ENCODE measurements at regions not wholly inside any gene's neighbourhood (a gene's known extent, or its start where the extent isn't known, plus 50 kb on each side); places are given as distances from the start of the nearest gene placed in this dataset.

GRCh38 chr7:112970771-112971170 is 115.9 kb downstream of the GPR85 start (continued):
- TF ChIP-seq, protein P1, sequence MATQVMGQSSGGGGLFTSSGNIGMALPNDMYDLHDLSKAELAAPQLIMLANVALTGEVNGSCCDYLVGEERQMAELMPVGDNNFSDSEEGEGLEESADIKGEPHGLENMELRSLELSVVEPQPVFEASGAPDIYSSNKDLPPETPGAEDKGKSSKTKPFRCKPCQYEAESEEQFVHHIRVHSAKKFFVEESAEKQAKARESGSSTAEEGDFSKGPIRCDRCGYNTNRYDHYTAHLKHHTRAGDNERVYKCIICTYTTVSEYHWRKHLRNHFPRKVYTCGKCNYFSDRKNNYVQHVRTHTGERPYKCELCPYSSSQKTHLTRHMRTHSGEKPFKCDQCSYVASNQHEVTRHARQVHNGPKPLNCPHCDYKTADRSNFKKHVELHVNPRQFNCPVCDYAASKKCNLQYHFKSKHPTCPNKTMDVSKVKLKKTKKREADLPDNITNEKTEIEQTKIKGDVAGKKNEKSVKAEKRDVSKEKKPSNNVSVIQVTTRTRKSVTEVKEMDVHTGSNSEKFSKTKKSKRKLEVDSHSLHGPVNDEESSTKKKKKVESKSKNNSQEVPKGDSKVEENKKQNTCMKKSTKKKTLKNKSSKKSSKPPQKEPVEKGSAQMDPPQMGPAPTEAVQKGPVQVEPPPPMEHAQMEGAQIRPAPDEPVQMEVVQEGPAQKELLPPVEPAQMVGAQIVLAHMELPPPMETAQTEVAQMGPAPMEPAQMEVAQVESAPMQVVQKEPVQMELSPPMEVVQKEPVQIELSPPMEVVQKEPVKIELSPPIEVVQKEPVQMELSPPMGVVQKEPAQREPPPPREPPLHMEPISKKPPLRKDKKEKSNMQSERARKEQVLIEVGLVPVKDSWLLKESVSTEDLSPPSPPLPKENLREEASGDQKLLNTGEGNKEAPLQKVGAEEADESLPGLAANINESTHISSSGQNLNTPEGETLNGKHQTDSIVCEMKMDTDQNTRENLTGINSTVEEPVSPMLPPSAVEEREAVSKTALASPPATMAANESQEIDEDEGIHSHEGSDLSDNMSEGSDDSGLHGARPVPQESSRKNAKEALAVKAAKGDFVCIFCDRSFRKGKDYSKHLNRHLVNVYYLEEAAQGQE (IDR thresholded peaks at IDR 0.05; ENCODE audit: unreplicated experiment), result no peak
- TF ChIP-seq JUNB (IDR thresholded peaks at IDR 0.05; ENCODE audit: unreplicated experiment) (no peak), CREB1 (CRISPR knock-in tag; IDR thresholded peaks at IDR 0.05; ENCODE audit: low read depth) (no peak)

DNA sequence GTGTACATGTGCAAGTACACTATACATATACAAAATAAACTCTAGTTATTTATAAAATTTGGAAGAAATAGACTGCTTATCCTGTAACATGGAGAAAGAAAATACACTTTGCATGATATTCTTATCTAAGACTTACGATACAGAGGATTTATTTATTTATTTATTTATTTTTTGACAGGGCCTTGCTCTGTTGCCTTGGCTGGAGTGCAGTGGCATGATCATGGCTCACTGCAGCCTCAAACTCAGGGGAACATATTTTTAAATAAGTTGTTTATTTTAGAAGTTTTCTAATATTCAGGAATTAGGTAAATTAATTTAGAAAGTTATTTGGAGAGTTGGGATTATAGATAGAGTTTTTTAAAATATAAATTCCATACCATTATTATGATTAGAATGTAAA is 116.7 kb downstream of the GPR85 start:
- Histone ChIP-seq H3K27ac (ENCODE audit: low read depth) (no peak overlapping the region), H4K20me1 (replicated peaks; ENCODE audit: insufficient read depth) (no peaks in the 10 kb centered on the region), H2AFZ (no peak overlapping the region), H3K4me3 (no peak overlapping the region), H3K4me1 (ENCODE audit: insufficient read depth) (no peaks in the 10 kb centered on the region), H3K4me2 (no peak overlapping the region), H3K9me2 (ENCODE audit: insufficient read depth) (no peaks in the 10 kb centered on the region), H3F3A (replicated peaks; ENCODE audit: low read depth) (no peaks in the 10 kb centered on the region), H3K79me2 (replicated peaks; ENCODE audit: insufficient read depth) (no peaks in the 10 kb centered on the region), H3K27me3 (ENCODE audit: insufficient read depth) (no peaks in the 10 kb centered on the region), H3K36me3 (ENCODE audit: insufficient read depth) (no peaks in the 10 kb centered on the region)
- Mint-ChIP-seq H3K4me3 (no peak overlapping the region), H3K27me3 (ENCODE audit: insufficient read depth, low read depth, poor library complexity) (no peaks in the 10 kb centered on the region), H3K4me1 (no peaks in the 10 kb centered on the region), H3K27ac (no peak overlapping the region), H3K9me3 (no peaks in the 10 kb centered on the region), H3K36me3 (ENCODE audit: low read depth) (no peaks in the 10 kb centered on the region)
- DNase-seq (ENCODE audit: low spot score) (no peak), ATAC-seq (no peak)
- TF ChIP-seq EZH2 (IDR thresholded peaks at IDR 0.05; ENCODE audit: low read depth, unreplicated experiment), result no peak
- TF ChIP-seq NANOG (IDR thresholded peaks at IDR 0.05; ENCODE audit: borderline replicate concordance), result no peak
- no peak for TF ChIP-seq ETS1 (IDR thresholded peaks at IDR 0.05)
- TF ChIP-seq CREB1 (CRISPR knock-in tag; IDR thresholded peaks at IDR 0.05; ENCODE audit: low read depth), result no peak
- TF ChIP-seq, protein P2, sequence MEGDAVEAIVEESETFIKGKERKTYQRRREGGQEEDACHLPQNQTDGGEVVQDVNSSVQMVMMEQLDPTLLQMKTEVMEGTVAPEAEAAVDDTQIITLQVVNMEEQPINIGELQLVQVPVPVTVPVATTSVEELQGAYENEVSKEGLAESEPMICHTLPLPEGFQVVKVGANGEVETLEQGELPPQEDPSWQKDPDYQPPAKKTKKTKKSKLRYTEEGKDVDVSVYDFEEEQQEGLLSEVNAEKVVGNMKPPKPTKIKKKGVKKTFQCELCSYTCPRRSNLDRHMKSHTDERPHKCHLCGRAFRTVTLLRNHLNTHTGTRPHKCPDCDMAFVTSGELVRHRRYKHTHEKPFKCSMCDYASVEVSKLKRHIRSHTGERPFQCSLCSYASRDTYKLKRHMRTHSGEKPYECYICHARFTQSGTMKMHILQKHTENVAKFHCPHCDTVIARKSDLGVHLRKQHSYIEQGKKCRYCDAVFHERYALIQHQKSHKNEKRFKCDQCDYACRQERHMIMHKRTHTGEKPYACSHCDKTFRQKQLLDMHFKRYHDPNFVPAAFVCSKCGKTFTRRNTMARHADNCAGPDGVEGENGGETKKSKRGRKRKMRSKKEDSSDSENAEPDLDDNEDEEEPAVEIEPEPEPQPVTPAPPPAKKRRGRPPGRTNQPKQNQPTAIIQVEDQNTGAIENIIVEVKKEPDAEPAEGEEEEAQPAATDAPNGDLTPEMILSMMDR (conservative IDR thresholded peaks at IDR 0.05; ENCODE audit: low read depth in 2 of 2), result no peak
- TF ChIP-seq, protein P1 (IDR thresholded peaks at IDR 0.05; ENCODE audit: unreplicated experiment), result no peak
- TF ChIP-seq, protein P3, sequence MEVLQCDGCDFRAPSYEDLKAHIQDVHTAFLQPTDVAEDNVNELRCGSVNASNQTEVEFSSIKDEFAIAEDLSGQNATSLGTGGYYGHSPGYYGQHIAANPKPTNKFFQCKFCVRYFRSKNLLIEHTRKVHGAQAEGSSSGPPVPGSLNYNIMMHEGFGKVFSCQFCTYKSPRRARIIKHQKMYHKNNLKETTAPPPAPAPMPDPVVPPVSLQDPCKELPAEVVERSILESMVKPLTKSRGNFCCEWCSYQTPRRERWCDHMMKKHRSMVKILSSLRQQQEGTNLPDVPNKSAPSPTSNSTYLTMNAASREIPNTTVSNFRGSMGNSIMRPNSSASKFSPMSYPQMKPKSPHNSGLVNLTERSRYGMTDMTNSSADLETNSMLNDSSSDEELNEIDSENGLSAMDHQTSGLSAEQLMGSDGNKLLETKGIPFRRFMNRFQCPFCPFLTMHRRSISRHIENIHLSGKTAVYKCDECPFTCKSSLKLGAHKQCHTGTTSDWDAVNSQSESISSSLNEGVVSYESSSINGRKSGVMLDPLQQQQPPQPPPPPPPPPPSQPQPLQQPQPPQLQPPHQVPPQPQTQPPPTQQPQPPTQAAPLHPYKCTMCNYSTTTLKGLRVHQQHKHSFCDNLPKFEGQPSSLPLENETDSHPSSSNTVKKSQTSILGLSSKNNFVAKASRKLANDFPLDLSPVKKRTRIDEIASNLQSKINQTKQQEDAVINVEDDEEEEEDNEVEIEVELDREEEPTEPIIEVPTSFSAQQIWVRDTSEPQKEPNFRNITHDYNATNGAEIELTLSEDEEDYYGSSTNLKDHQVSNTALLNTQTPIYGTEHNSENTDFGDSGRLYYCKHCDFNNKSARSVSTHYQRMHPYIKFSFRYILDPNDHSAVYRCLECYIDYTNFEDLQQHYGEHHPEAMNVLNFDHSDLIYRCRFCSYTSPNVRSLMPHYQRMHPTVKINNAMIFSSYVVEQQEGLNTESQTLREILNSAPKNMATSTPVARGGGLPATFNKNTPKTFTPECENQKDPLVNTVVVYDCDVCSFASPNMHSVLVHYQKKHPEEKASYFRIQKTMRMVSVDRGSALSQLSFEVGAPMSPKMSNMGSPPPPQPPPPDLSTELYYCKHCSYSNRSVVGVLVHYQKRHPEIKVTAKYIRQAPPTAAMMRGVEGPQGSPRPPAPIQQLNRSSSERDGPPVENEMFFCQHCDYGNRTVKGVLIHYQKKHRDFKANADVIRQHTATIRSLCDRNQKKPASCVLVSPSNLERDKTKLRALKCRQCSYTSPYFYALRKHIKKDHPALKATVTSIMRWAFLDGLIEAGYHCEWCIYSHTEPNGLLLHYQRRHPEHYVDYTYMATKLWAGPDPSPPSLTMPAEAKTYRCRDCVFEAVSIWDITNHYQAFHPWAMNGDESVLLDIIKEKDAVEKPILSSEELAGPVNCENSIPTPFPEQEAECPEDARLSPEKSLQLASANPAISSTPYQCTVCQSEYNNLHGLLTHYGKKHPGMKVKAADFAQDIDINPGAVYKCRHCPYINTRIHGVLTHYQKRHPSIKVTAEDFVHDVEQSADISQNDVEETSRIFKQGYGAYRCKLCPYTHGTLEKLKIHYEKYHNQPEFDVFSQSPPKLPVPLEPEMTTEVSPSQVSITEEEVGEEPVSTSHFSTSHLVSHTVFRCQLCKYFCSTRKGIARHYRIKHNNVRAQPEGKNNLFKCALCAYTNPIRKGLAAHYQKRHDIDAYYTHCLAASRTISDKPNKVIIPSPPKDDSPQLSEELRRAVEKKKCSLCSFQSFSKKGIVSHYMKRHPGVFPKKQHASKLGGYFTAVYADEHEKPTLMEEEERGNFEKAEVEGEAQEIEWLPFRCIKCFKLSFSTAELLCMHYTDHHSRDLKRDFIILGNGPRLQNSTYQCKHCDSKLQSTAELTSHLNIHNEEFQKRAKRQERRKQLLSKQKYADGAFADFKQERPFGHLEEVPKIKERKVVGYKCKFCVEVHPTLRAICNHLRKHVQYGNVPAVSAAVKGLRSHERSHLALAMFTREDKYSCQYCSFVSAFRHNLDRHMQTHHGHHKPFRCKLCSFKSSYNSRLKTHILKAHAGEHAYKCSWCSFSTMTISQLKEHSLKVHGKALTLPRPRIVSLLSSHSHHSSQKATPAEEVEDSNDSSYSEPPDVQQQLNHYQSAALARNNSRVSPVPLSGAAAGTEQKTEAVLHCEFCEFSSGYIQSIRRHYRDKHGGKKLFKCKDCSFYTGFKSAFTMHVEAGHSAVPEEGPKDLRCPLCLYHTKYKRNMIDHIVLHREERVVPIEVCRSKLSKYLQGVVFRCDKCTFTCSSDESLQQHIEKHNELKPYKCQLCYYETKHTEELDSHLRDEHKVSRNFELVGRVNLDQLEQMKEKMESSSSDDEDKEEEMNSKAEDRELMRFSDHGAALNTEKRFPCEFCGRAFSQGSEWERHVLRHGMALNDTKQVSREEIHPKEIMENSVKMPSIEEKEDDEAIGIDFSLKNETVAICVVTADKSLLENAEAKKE (CRISPR knock-in tag; IDR thresholded peaks at IDR 0.05), result no peak
- TF ChIP-seq POLR2AphosphoS5 (IDR thresholded peaks at IDR 0.05; ENCODE audit: low read depth), result no peak

All from GM23338 (cell line).